CD4-positive, alpha-beta T cell (primary cell): ENCODE measurements at regions not wholly inside any gene's neighbourhood (a gene's known extent, or its start where the extent isn't known, plus 50 kb on each side); places are given as distances from the start of the nearest gene placed in this dataset.

ENCODE experiments used
- ATAC-seq: fragments of 200-7000 bp; cut with Tn5 transposase; one replicate; pipeline ENCODE4 v1.10.0; 2022; ENCODE audit warnings: mild to moderate bottlenecking; ENCODE audit not compliant: poor library complexity
- CTCF ChIA-PET: fragments of 350-600 bp; sonication (Branson Sonifier 250); formaldehyde crosslinking; loops from one replicate; lab custom pipeline; 2021; ENCODE audit warnings: antibody characterized with exemption, inconsistent platforms; lab: Charles Lee
- POLR2A ChIA-PET: fragments of 350-600 bp; sonication (Branson Sonifier 250); formaldehyde crosslinking; loops from one replicate; lab custom pipeline; 2021; ENCODE audit warnings: antibody characterized with exemption, inconsistent platforms; lab: Charles Lee
- DNase-seq, 14 experiments: peaks; one replicate each; pipeline ENCODE4 v3.0.0-alpha.2; 2013 to 2020; ENCODE audit warnings: mixed read lengths in 2 of 14
- H3K27ac ChIP-seq, 2 donors: one replicate each; pipeline versions ENCODE4 v1.5.1 to v1.7.0; 2013; ENCODE audit warnings: low read length in 2 of 2, low read depth in 1 of 2, mild to moderate bottlenecking in 1 of 2
- H3K27me3 ChIP-seq, 2 experiments: 1 replicate in 1 of 2; 2 replicates in 1 of 2; pipeline versions ENCODE4 v1.6.1 to v1.7.0; 2013; ENCODE audit warnings: low read length in 2 of 2, control low read depth in 1 of 2, mild to moderate bottlenecking in 1 of 2, moderate library complexity in 1 of 2; ENCODE audit not compliant: insufficient read depth in 2 of 2, control insufficient read depth in 1 of 2
- H3K36me3 ChIP-seq: one replicate; pipeline ENCODE4 v1.6.1; 2013; ENCODE audit warnings: low read length, control low read depth; ENCODE audit not compliant: insufficient read depth
- H3K4me1 ChIP-seq: one replicate; pipeline ENCODE4 v1.6.1; 2013; ENCODE audit warnings: low read length, control low read depth; ENCODE audit not compliant: insufficient read depth
- H3K4me3 ChIP-seq: one replicate; pipeline ENCODE4 v1.5.1; 2013; ENCODE audit warnings: mild to moderate bottlenecking, low read length, moderate library complexity
- H3K9me3 ChIP-seq, 2 experiments: 1 replicate in 1 of 2; 2 replicates in 1 of 2; pipeline versions ENCODE4 v1.6.1 to v1.7.0; 2013; ENCODE audit warnings: low read length in 2 of 2, mild to moderate bottlenecking in 2 of 2, control low read depth in 1 of 2, moderate library complexity in 1 of 2; ENCODE audit not compliant: control insufficient read depth in 1 of 2, insufficient read depth in 1 of 2
- H3K27ac Mint-ChIP-seq: one replicate; pipeline ENCODE4 v1.8.0; 2020; ENCODE audit warnings: mixed read lengths
- H3K27me3 Mint-ChIP-seq: one replicate; pipeline ENCODE4 v1.8.0; 2021; ENCODE audit warnings: mixed read lengths
- H3K36me3 Mint-ChIP-seq: one replicate; pipeline ENCODE4 v1.8.0; 2021; ENCODE audit warnings: low read depth, mixed read lengths
- H3K4me1 Mint-ChIP-seq: one replicate; pipeline ENCODE4 v1.8.0; 2021; ENCODE audit warnings: low read depth, mixed read lengths
- H3K4me3 Mint-ChIP-seq: one replicate; pipeline ENCODE4 v1.8.0; 2020; ENCODE audit warnings: mild to moderate bottlenecking, mixed read lengths
- H3K9me3 Mint-ChIP-seq: one replicate; pipeline ENCODE4 v1.8.0; 2020; ENCODE audit warnings: mixed read lengths
- intact Hi-C, 2 experiments: fragments of 100-400 bp; cut with DNase I in 1 of 2; cut with micrococcal nuclease in 1 of 2; formaldehyde crosslinking; loops; one replicate each; pipeline versions ENCODE4 v1.15.1 to v1.9.0; 2023 to 2025; cut with DNase I, micrococcal nuclease
- TF ChIP-seq, protein P1 (sequence below): fragments of 200-600 bp; IDR thresholded peaks from one replicate; pipeline ENCODE4 v1.8.0; 2022; ENCODE audit warnings: antibody characterized with exemption, mild to moderate bottlenecking

- Histone ChIP-seq H3K27ac (no peak overlapping the region), H3K9me3 (peaks cover 0 to 19% of the 10 kb centered on the region in 2 experiments), H3K27me3 (no peaks in the 10 kb centered on the region), H3K4me3 (no peak overlapping the region), H3K4me1 (no peaks in the 10 kb centered on the region), H3K36me3 (no peaks in the 10 kb centered on the region)
- Mint-ChIP-seq H3K4me1 (no peaks in the 10 kb centered on the region), H3K27me3 (no peaks in the 10 kb centered on the region), H3K36me3 (no peaks in the 10 kb centered on the region), H3K9me3 (no peaks in the 10 kb centered on the region), H3K4me3 (no peak overlapping the region), H3K27ac (no peak overlapping the region)
- intact Hi-C loops = no loop called here
- POLR2A ChIA-PET = no interaction called here
- TF ChIP-seq, protein P1, sequence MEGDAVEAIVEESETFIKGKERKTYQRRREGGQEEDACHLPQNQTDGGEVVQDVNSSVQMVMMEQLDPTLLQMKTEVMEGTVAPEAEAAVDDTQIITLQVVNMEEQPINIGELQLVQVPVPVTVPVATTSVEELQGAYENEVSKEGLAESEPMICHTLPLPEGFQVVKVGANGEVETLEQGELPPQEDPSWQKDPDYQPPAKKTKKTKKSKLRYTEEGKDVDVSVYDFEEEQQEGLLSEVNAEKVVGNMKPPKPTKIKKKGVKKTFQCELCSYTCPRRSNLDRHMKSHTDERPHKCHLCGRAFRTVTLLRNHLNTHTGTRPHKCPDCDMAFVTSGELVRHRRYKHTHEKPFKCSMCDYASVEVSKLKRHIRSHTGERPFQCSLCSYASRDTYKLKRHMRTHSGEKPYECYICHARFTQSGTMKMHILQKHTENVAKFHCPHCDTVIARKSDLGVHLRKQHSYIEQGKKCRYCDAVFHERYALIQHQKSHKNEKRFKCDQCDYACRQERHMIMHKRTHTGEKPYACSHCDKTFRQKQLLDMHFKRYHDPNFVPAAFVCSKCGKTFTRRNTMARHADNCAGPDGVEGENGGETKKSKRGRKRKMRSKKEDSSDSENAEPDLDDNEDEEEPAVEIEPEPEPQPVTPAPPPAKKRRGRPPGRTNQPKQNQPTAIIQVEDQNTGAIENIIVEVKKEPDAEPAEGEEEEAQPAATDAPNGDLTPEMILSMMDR = no peak
- ATAC-seq (no peak), DNase-seq (no peak)
- CTCF ChIA-PET = no interaction called here
Measured at GRCh38 chr1:4084446-4084845, 184.4 kb upstream of the C1orf174 start.

- H3K27me3 Mint-ChIP-seq = no peaks in the 10 kb centered on the region
- no peaks in the 10 kb centered on the region for H3K36me3 Mint-ChIP-seq
- no peak for ATAC-seq
- H3K9me3 Mint-ChIP-seq = no peaks in the 10 kb centered on the region
- intact Hi-C loops = no loop called here
- ChIA-PET CTCF (no interaction called here), POLR2A (no interaction called here)
- no peak for DNase-seq
- Histone ChIP-seq H3K27ac (no peak overlapping the region), H3K4me1 (no peaks in the 10 kb centered on the region), H3K4me3 (no peak overlapping the region), H3K9me3 (peaks cover 0 to 24% of the 10 kb centered on the region in 2 experiments), H3K27me3 (no peaks in the 10 kb centered on the region), H3K36me3 (no peaks in the 10 kb centered on the region)
- H3K4me1 Mint-ChIP-seq = no peaks in the 10 kb centered on the region
- TF ChIP-seq, protein P1 = no peak
- no peak overlapping the region for H3K27ac Mint-ChIP-seq
- no peak overlapping the region for H3K4me3 Mint-ChIP-seq
Measured at GRCh38 chr1:4084896-4085295, 184.8 kb upstream of the C1orf174 start.

DNA sequence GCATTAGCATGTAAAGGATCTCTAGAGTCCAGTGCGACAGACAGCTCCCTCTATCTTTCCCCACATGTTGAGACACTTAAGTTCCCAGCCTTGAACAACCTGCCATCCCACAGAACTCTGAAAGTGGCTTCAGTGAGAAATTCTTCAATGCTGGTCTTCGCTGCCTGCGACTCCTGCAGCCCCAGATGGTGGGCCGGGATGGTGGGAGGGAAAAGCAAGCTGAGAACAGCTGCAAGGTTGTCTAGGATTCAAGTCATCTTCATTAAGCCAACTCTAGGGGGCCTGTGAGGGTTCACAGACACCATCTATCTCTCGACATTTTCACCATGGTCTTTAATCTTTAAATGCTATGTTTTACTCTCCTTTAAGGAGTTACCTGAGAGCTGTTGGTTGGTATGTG is 185.5 kb upstream of the C1orf174 start:
- intact Hi-C loops = no loop called here

More for the DNA sequence above, 185.5 kb upstream of the C1orf174 start:
- ATAC-seq = no peak
- H3K27ac ChIP-seq = no peak overlapping the region
- no peaks in the 10 kb centered on the region for H3K4me1 Mint-ChIP-seq
- no peak overlapping the region for H3K4me3 Mint-ChIP-seq
- H3K9me3 Mint-ChIP-seq = no peaks in the 10 kb centered on the region
- no peaks in the 10 kb centered on the region for H3K27me3 Mint-ChIP-seq
- H3K4me1 ChIP-seq = no peaks in the 10 kb centered on the region
- H3K27ac Mint-ChIP-seq = no peak overlapping the region
- no peaks in the 10 kb centered on the region for H3K27me3 ChIP-seq
- peaks cover 0 to 28% of the 10 kb centered on the region in 2 experiments for H3K9me3 ChIP-seq
- H3K36me3 ChIP-seq = no peaks in the 10 kb centered on the region
- POLR2A ChIA-PET = no interaction called here
- no peak overlapping the region for H3K4me3 ChIP-seq
- no peak for DNase-seq
- CTCF ChIA-PET = no interaction called here
- H3K36me3 Mint-ChIP-seq = no peaks in the 10 kb centered on the region
- TF ChIP-seq, protein P1 = no peak
